ENCODE measurements at regions not wholly inside any gene's neighbourhood (a gene's known extent, or its start where the extent isn't known, plus 50 kb on each side); places are given as distances from the start of the nearest gene placed in this dataset.

DNA sequence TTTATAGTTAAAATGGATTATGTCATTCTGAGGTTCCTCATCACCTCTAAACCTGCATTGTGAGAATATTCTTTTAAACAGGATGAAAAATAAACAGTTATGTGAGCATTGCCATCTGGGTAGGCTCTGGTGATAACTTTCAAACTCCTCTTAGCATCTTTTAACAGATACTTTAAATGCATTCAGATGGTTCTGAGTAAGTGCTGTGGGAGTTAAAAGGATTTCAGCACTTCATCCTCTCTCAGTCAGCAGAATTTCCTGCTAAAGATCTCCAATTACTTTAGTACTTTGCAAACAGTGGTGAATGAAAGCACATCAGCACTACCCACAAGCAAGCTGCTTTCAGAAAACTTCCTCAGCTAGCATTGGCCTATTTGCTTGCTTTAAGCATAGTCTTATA lies 59.3 kb upstream of the TMTC1 start:
- DNase-seq, result no peak

DNA sequence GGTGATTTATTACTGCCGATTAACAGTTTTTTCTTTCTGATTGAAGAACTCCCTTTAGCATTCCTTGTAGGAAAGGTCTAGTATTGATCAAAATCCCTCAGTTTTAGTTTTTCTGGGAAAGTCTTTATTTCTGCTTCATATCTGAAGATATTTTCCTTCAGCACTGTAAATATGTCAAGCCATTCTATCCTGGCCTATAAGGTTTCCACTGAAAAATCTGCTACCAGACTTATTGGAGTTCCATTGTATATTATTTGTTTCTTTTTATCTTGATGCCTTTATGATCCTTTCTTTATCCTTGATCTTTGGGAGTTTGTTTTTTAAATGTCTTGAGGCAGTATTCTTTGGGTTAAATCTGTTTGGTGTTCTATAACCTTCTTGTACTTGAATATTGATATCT lies 55.0 kb upstream of the TMTC1 start:
- DNase-seq, result no peak
